ENCODE measurements at regions not wholly inside any gene's neighbourhood (a gene's known extent, or its start where the extent isn't known, plus 50 kb on each side); places are given as distances from the start of the nearest gene placed in this dataset.

DNA sequence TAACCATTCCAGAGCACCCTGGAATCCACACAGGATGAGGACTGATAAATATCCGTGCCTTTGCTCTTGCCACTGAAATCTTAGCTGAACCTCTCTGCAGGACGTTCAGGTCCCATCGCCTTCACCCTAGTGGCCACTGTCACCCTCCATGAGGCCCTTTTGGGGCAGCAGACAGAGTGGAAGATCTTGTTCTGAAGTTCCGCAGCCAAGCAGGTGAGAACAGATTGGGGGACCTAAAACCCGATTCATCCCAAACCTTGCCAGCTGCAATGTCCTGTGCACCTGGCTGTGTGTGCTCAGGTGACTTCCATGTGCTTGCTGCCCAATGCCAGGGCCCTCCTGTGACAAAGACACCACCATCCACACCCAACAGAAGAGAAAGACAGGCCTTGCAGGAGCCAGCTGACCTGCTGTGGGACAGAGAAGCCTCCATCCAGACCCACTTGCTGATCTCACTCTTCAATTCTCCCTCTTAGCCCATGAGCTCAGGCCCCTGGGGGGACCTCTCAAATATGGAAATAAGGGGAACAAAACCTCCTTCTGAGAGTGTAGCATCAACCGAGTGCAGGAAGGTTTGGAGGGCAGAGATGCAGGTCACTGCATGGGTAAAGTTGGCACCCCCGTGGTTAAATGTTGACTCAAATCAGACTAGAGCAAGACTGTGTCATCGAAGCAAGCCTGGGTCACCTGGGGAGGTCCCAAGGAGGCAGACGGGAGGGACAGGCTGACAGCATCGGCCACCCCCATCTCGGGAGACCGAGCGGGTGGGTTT lies 308.7 kb upstream of the DIO3 start:
- peaks cover 5% of the 10 kb centered on the region for H3K27me3 ChIP-seq

DNA sequence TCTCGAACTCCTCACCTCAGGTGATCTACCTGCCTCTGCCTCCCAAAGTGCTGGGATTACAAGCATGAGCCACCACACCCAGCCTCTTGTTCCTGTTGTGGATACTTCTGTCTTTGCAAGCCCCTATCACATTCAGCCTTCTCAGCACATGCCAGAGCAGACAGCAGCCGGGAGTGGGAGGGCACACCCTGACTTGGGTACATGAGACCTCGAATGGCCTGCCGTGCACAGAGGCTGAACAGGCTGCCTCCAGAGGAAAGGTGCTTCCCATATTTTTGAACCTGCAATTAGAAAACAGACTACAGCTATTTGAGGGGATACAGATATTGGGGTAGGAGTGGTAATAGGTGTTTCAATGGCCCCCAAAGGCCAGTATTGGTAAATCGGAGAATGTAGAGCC lies 307.3 kb upstream of the DIO3 start:
- DNase-seq, result no peak
- Histone ChIP-seq H3K4me3 (ENCODE audit: low read depth, low read length) (no peak overlapping the region), H3K27me3 (peaks cover 13% of the 10 kb centered on the region), H3K9me3 (no peaks in the 10 kb centered on the region), H3K4me1 (no peaks in the 10 kb centered on the region), H3K36me3 (no peaks in the 10 kb centered on the region)
- TF ChIP-seq, protein P1, sequence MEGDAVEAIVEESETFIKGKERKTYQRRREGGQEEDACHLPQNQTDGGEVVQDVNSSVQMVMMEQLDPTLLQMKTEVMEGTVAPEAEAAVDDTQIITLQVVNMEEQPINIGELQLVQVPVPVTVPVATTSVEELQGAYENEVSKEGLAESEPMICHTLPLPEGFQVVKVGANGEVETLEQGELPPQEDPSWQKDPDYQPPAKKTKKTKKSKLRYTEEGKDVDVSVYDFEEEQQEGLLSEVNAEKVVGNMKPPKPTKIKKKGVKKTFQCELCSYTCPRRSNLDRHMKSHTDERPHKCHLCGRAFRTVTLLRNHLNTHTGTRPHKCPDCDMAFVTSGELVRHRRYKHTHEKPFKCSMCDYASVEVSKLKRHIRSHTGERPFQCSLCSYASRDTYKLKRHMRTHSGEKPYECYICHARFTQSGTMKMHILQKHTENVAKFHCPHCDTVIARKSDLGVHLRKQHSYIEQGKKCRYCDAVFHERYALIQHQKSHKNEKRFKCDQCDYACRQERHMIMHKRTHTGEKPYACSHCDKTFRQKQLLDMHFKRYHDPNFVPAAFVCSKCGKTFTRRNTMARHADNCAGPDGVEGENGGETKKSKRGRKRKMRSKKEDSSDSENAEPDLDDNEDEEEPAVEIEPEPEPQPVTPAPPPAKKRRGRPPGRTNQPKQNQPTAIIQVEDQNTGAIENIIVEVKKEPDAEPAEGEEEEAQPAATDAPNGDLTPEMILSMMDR (IDR thresholded peaks at IDR 0.05; ENCODE audit: low read depth, low read length), result no peak

More for the DNA sequence above, 308.7 kb upstream of the DIO3 start:
- Histone ChIP-seq H3K4me1 (no peaks in the 10 kb centered on the region), H3K4me3 (ENCODE audit: low read depth, low read length) (no peak overlapping the region), H3K9me3 (no peaks in the 10 kb centered on the region), H3K36me3 (no peaks in the 10 kb centered on the region)
- DNase-seq, result no peak
- TF ChIP-seq, protein P1 (IDR thresholded peaks at IDR 0.05; ENCODE audit: low read depth, low read length), result no peak

DNA sequence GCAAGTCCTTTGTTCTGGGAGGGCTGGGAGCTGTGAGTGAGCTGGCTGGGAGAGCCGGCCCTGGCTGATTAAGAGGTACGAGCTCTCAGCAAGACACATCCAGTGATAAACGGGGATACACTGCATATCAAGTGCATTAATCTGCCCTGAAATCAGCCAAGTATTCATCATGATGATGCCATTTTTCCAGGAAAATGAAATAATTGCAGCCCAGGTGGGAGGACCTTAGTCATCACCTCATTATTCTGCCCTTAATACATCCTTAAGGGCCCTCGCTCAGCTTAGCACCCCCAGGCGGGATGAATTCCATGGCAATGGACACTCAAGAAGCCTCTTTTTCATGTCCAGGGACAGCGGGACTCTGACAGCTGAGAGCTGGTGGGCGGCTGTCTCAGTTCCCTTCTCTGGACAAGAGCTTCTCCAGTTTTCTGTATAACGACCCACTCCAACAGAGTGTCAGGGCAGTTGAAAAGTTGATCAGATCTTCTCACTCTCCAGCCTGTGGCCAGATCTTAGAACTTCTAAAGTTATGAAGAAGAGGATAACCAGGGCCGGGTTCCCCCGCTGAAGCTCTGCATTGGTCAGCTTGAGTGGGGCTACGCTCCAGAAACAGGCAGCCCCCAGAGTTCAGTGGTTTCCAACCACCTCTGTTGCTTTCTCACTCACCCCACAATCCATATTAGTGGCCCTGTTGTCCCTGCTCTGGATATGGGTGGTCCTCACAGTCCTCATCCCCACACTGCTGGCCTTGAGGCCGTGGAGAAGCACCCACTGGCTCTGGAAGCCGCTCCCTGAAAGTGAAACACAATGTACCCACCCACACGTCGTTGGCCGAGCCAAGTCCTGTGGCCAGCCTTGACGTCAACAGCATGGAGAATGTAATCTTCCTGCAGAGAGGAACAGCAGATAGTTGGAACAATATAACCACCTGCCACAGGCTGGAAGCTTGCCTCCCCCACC lies 306.2 kb upstream of the DIO3 start:
- peaks cover 18% of the 10 kb centered on the region for H3K27me3 ChIP-seq
- H3K4me3 ChIP-seq (ENCODE audit: low read depth, low read length), result no peak overlapping the region
- H3K4me1 ChIP-seq, result no peaks in the 10 kb centered on the region
- no peaks in the 10 kb centered on the region for H3K9me3 ChIP-seq
- DNase-seq, result no peak
- H3K36me3 ChIP-seq, result no peaks in the 10 kb centered on the region
- TF ChIP-seq, protein P1 (IDR thresholded peaks at IDR 0.05; ENCODE audit: low read depth, low read length), result no peak

DNA sequence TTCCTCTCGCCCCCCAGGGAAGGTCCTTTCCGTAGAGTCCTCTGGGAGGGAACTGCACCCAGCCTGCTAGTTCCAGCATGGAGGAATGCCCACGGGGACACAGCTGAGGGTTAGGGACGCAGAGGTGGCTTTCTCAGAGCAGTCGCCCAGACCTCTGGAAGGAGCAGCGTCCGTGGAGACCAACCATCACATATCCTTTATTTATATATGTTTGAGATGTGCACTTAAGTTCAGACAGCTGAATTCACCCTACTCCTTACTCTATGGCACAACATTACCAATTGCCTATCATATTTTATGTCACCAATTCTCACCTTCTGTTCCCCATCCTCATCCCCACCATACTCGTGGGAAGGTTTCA lies 305.6 kb upstream of the DIO3 start:
- Histone ChIP-seq H3K4me1 (no peaks in the 10 kb centered on the region), H3K27me3 (peaks cover 18% of the 10 kb centered on the region), H3K4me3 (ENCODE audit: low read depth, low read length) (no peak overlapping the region), H3K36me3 (no peaks in the 10 kb centered on the region), H3K9me3 (no peaks in the 10 kb centered on the region)
- no peak for DNase-seq
- TF ChIP-seq, protein P1 (IDR thresholded peaks at IDR 0.05; ENCODE audit: low read depth, low read length), result no peak

DNA sequence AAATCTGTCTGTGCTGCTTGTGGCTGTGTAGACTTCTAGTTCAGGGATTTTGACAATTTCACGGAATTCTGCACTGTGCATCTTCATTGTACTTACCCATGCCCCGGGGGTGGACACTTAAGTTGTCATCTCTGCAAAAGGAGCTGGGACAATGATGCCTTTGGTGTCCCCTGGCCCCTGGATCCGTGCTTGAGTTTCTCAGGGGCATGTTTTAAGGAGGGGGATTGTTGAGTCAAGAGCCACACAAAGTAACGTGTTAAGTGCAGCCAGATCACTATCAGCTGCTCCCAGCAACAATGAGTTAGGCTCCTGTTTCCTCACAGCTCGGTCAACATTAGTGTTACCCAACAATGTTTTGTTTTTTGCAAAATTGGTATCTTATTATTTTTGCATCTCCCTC lies 305.0 kb upstream of the DIO3 start:
- Histone ChIP-seq H3K9me3 (no peaks in the 10 kb centered on the region), H3K4me3 (ENCODE audit: low read depth, low read length) (no peak overlapping the region), H3K4me1 (no peaks in the 10 kb centered on the region), H3K36me3 (no peaks in the 10 kb centered on the region), H3K27me3 (peaks cover 18% of the 10 kb centered on the region)
- TF ChIP-seq, protein P1 (IDR thresholded peaks at IDR 0.05; ENCODE audit: low read depth, low read length), result no peak
- no peak for DNase-seq

Data from BE2C (cell line).